ENCODE measurements at regions not wholly inside any gene's neighbourhood (a gene's known extent, or its start where the extent isn't known, plus 50 kb on each side); places are given as distances from the start of the nearest gene placed in this dataset.

DNA sequence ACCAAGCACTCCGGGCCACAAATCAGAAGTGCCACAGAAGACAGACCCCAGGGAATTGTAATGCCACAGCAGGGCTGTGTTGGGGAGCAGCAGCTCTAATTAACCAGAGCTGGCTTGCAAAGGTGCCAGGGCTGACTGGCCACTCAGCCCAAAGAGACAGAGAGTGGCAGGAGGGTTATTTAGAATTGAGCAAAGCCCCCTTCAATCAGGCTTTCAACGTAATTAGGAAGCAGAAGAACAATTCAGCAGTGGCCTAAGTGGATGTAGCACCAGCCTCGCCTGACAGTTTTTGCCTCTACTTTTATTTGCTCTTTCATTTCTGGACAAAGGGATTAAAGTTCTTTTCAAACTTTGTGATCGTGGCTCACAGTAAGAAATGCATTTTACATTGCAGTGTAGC lies 278.3 kb upstream of the IRX3 start:
- Mint-ChIP-seq H3K9me3 (no peaks in the 10 kb centered on the region), H3K27me3 (ENCODE audit: low read depth) (peaks cover 29% of the 10 kb centered on the region), H3K36me3 (ENCODE audit: low read depth) (no peaks in the 10 kb centered on the region), H3K4me3 (no peak overlapping the region), H3K27ac (no peak overlapping the region), H3K4me1 (peaks cover 15% of the 10 kb centered on the region)
- TF ChIP-seq, protein P1, sequence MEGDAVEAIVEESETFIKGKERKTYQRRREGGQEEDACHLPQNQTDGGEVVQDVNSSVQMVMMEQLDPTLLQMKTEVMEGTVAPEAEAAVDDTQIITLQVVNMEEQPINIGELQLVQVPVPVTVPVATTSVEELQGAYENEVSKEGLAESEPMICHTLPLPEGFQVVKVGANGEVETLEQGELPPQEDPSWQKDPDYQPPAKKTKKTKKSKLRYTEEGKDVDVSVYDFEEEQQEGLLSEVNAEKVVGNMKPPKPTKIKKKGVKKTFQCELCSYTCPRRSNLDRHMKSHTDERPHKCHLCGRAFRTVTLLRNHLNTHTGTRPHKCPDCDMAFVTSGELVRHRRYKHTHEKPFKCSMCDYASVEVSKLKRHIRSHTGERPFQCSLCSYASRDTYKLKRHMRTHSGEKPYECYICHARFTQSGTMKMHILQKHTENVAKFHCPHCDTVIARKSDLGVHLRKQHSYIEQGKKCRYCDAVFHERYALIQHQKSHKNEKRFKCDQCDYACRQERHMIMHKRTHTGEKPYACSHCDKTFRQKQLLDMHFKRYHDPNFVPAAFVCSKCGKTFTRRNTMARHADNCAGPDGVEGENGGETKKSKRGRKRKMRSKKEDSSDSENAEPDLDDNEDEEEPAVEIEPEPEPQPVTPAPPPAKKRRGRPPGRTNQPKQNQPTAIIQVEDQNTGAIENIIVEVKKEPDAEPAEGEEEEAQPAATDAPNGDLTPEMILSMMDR (IDR thresholded peaks at IDR 0.05; ENCODE audit: unreplicated experiment in 3 of 3) = no peak

DNA sequence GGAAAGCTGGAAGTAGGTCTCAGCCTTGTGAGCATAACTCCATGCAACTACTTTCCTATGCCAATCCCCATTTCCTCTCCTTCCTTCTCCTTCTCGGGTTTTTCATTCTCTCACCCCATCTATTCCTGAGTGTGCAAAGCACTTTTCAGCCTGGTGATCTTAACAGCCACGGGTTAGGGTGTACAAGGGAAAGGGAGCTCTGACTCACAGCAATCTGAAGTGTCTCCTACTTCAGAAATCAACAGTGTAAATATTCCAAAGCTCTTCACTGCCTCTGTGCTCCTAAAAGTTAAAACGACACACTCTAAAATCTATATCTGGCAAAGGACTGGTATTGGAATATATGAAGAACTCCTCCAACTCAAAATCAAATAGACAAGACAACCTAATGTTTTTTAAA lies 268.0 kb upstream of the IRX3 start:
- peaks cover 19% of the 10 kb centered on the region for H3K9me3 Mint-ChIP-seq
- H3K4me3 Mint-ChIP-seq = no peak overlapping the region
- no peaks in the 10 kb centered on the region for H3K36me3 Mint-ChIP-seq (ENCODE audit: low read depth)
- TF ChIP-seq, protein P1 (IDR thresholded peaks at IDR 0.05; ENCODE audit: unreplicated experiment in 3 of 3) = no peak
- no peak overlapping the region for H3K27ac Mint-ChIP-seq
- peaks cover 9% of the 10 kb centered on the region for H3K27me3 Mint-ChIP-seq (ENCODE audit: low read depth)
- H3K4me1 Mint-ChIP-seq = no peaks in the 10 kb centered on the region

DNA sequence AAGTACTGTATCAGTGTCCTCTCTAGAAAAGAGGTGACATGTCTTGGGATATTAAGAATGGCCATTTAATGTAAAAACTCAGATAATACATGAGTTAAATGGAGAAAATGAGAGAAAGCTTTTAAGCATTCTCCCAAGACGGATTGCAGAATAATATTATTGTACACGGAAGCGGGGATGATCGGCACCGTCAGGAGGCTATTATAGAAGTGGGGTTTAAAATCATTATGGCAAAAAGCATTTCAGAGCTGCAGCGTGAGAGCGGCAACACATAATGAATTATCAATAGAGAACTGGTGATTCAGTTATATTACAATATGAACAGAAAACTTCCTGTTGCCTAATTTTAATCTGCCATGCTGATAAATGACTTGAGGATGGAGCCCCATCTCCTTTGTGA lies 261.7 kb upstream of the IRX3 start:
- Mint-ChIP-seq H3K36me3 (ENCODE audit: low read depth) (no peaks in the 10 kb centered on the region), H3K27ac (no peak overlapping the region), H3K27me3 (ENCODE audit: low read depth) (peaks cover 55% of the 10 kb centered on the region), H3K4me3 (no peak overlapping the region), H3K4me1 (peaks cover 4% of the 10 kb centered on the region), H3K9me3 (no peaks in the 10 kb centered on the region)
- TF ChIP-seq, protein P1 (IDR thresholded peaks at IDR 0.05; ENCODE audit: unreplicated experiment in 3 of 3) = no peak

DNA sequence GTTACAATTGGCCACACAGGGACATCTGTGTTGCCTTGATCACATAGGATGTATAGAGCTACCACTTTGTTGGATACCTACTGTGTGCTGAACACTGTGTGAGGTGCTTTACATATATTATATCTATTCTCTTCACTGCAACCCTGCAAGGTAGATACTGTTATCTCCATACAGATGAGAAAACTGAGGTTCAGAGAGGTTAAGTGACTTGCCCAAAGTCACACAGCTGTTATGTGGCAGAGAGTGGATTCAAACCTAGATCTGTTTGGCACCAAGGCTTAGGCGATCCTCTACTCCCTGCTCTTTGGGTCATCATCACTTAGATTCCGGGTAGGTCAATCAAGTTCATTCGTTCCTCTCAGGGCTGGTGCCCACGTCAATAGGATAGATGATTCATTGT lies 260.5 kb upstream of the IRX3 start:
- TF ChIP-seq, protein P1 (IDR thresholded peaks at IDR 0.05; ENCODE audit: unreplicated experiment in 3 of 3) = no peak
- H3K27ac Mint-ChIP-seq = no peak overlapping the region
- H3K36me3 Mint-ChIP-seq (ENCODE audit: low read depth) = no peaks in the 10 kb centered on the region
- H3K9me3 Mint-ChIP-seq = no peaks in the 10 kb centered on the region
- H3K4me1 Mint-ChIP-seq = peaks cover 4% of the 10 kb centered on the region
- peaks cover 66% of the 10 kb centered on the region for H3K27me3 Mint-ChIP-seq (ENCODE audit: low read depth)
- no peak overlapping the region for H3K4me3 Mint-ChIP-seq

DNA sequence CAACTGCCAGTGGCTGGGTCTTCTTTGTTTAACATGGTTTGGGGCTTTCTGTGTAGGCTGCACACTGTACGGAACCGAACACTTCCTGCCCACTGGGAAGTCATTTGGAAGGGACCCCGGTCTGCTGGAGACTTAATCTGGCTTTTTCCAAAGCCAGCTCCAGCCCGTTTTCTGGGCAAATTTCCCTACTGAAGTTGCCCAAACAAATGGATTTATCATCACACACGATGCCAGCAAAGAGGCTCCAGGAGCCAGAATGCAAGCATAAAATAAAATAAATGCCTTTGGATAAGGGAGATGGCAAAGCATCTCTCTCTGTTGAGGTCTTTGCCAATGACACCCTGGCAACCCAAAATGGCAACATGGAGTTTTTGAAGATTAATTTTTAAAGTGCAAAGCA lies 259.9 kb upstream of the IRX3 start:
- Mint-ChIP-seq H3K4me1 (peaks cover 4% of the 10 kb centered on the region), H3K4me3 (no peak overlapping the region), H3K27ac (no peak overlapping the region), H3K9me3 (no peaks in the 10 kb centered on the region), H3K27me3 (ENCODE audit: low read depth) (peaks cover 71% of the 10 kb centered on the region), H3K36me3 (ENCODE audit: low read depth) (no peaks in the 10 kb centered on the region)
- TF ChIP-seq, protein P1 (IDR thresholded peaks at IDR 0.05; ENCODE audit: unreplicated experiment in 3 of 3) = no peak

DNA sequence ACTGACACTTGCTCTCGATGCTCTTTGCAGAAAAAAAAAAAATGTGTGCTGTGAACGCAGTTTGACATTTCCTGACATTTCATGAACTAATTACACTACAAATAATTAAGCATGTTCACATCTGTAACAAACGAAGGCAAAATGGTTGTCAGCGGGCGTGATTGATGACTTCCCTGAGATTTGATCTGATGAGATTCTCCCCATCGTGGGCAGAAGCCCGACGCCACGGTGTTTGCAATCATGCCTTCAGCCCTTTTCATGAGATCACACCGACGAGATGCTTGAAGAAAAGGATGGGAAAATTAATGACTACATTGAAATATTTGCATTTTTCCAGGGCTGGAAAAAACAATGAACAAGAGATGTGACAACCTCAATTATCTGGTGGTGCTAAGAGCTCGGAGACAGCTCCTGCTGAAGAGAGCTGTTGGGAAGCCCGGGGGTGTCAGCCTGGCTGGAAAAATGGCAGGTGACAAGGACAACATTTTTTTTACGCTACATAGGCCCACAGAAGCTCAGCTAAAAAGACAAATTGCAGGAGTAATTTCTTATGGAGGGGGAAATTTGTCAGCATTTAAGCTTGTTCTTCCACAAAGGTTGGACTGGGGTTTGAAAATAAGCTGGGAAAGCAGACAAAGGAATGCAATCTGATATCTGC lies 259.4 kb upstream of the IRX3 start:
- TF ChIP-seq, protein P1 (IDR thresholded peaks at IDR 0.05; ENCODE audit: unreplicated experiment in 3 of 3) = no peak
- Mint-ChIP-seq H3K4me1 (peaks cover 4% of the 10 kb centered on the region), H3K4me3 (no peak overlapping the region), H3K27ac (no peak overlapping the region), H3K9me3 (no peaks in the 10 kb centered on the region), H3K27me3 (ENCODE audit: low read depth) (peaks cover 77% of the 10 kb centered on the region), H3K36me3 (ENCODE audit: low read depth) (no peaks in the 10 kb centered on the region)
